GM19463 (cell line): ENCODE measurements at regions not wholly inside any gene's neighbourhood (a gene's known extent, or its start where the extent isn't known, plus 50 kb on each side); places are given as distances from the start of the nearest gene placed in this dataset.
"Not testable (repeated sequence)": the region's sequence is repeated elsewhere in the genome, so short reads cannot be mapped to it uniquely, and the experiment has no call there.

Experiments
- ATAC-seq: cut with Tn5 transposase; IDR thresholded peaks from one replicate; pipeline ENCODE4 v1.9.1; 2021; ENCODE audit warnings: mild to moderate bottlenecking, moderate library complexity; ENCODE audit not compliant: unreplicated experiment

- ATAC-seq = peak; percentile 63
Measured at GRCh38 chr7:112982441-112983063, 104.1 kb downstream of the GPR85 start.

- peak; percentile 17 for ATAC-seq
Measured at GRCh38 chr7:112981966-112982365, 104.7 kb downstream of the GPR85 start.

DNA sequence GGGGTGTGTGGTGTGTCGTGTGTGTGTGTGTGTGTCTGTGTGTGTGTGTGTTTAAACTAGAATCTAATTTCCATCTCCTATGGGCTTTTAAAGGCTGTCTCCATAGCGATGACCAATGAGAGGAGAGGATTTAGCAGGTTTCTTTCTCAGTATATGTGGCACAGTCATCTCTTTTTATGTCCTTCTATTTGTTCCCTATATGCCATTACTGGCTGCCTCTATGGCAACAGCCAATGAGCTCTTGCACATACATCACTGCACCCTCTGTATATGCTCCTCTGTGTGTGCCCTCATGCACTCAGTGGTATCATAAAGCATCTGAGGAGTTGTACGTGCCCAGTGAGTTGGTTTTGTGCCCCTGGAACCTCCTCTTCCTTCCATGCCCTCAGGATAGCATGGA is 107.6 kb downstream of the GPR85 start:
- ATAC-seq = not testable (repeated sequence)

DNA sequence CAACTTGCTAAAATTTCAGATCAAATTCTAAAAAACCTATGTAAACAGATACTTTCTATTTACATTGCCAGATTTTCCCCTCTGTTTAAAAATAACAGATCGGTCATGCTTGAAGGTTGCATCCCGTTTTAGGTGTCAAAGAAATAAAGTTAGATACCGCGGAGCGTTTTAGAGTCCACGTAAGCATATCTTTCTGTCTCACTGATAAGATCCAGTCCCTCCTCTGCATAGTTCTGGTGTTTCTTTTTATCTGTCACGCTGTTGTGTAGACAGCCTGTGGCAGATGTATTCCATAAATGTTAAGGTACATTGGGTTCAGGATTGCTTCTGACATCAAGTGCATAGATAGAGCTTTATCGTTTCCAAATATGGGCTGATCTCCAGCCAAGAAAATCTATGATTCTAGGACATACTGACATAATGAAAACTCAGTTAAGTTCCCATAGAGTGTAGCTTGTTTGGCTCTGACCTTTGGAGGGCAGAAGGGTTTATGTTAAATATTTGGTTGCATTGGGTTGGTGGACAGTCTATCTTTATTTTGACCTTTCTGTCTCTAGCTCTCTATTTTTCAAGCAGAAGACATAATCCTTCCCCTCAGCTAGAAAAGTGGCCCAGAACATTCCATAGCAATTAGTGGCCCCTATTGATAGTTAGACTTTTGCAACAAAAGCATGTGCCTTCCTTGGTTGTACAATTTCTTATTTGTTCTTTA is 109.2 kb downstream of the GPR85 start:
- ATAC-seq = not testable (repeated sequence)

- ATAC-seq = peak; percentile 65
Measured at GRCh38 chr7:112970771-112971170, 115.9 kb downstream of the GPR85 start.

- ATAC-seq = no peak
Measured at GRCh38 chr7:112969946-112970345, 116.7 kb downstream of the GPR85 start.

- ATAC-seq = no peak
Measured at GRCh38 chr7:112965506-112965905, 121.1 kb downstream of the GPR85 start.

GRCh38 chr7:112963634-112964033 is 123.0 kb downstream of the GPR85 start:
- no peak for ATAC-seq

DNA sequence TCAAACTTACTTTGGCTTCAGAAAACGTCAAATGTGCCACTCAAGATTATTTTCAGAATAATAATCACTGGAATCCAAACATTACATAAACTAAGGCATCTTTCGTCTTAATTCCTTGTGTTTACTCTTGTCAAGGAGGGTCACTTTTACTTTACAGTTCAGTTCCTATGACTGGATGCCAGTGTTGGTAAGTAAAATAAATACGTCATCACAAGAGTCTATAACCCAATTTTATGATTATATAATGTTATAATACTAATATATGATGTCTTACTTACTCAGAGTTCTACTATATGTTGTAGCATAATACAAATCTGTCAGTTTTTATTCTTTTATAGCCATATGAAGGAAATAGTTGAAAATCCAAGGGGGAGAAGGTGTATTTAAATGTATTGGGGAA is 123.8 kb downstream of the GPR85 start:
- ATAC-seq = no peak

- no peak for ATAC-seq
Measured at GRCh38 chr7:112959276-112959675, 127.4 kb downstream of the GPR85 start.

- ATAC-seq = no peak
Measured at GRCh38 chr7:112958775-112959174, 127.9 kb downstream of the GPR85 start.

- no peak for ATAC-seq
Measured at GRCh38 chr7:112957901-112958300, 128.7 kb downstream of the GPR85 start.

- not testable (repeated sequence) for ATAC-seq
Measured at GRCh38 chr7:112953031-112953430, 133.6 kb downstream of the GPR85 start.

GRCh38 chr7:112951070-112951469 is 135.6 kb downstream of the GPR85 start:
- ATAC-seq = no peak

DNA sequence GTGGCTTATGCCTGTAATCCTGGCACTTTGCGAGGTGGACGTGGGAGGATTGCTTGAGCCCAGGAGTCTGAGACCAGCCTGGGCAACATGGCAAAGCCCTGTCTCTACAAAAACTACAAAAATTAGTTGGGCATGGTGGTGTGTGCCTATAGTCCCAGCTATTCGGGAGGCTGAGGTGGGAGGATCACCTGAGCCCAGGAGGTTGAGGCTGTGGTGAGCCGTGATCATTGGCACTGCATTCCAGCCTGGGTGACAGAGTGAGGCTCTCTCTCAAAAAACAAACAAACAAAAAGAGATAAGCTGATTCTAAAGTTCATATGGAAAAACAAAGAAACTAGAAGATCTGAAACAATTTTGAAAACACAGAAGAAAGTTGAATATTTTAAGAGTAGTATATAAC is 136.9 kb downstream of the GPR85 start:
- not testable (repeated sequence) for ATAC-seq

GRCh38 chr7:112946350-112946749 is 140.3 kb downstream of the GPR85 start:
- no peak for ATAC-seq

GRCh38 chr7:112945046-112945445 is 141.6 kb downstream of the GPR85 start:
- no peak for ATAC-seq

DNA sequence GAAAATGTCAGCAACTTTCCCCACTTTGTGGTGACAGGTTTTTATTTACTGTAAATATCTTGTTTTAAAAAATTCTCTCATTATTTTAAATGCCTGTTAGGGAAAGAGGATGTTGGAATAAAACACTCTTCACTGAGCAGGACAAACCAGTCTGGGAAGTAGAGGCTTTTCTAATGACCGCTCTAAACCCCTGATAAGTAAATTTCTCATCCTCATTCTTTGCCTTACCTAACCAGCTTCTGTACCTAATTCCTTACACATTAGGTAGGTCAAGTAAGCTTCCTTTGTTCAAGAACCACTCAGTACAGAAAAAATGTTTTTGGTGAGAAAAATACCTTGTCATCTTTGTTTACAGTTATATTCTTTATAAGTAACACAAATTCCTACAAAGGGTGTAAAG is 143.6 kb downstream of the GPR85 start:
- no peak for ATAC-seq

GRCh38 chr7:112942125-112942524 is 144.5 kb downstream of the GPR85 start:
- ATAC-seq = not testable (repeated sequence)

DNA sequence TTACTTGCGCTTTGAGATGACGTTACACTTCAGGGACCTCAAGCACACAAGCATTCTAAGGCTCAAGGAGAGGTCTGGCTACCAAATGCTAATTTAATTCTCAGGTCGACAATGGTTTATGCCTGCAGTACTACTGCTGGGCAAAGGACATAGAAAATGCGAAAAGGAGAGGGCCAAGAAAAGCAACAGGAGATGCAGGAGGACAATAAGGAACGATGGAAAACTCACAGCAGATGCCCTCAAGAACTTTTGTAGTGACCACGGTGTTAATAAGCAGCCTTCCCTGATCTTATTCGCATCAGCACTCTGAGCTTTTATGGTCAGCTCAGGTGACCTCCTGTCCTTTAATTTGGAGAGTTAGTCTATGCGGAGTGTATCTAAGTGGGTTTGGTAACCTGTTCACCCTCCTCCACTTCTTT is 146.3 kb downstream of the GPR85 start:
- ATAC-seq = peak; percentile 33

GRCh38 chr7:112939574-112940313 is 146.9 kb downstream of the GPR85 start:
- peak; percentile 94 for ATAC-seq
